ENCODE measurements at regions not wholly inside any gene's neighbourhood (a gene's known extent, or its start where the extent isn't known, plus 50 kb on each side); places are given as distances from the start of the nearest gene placed in this dataset.

DNA sequence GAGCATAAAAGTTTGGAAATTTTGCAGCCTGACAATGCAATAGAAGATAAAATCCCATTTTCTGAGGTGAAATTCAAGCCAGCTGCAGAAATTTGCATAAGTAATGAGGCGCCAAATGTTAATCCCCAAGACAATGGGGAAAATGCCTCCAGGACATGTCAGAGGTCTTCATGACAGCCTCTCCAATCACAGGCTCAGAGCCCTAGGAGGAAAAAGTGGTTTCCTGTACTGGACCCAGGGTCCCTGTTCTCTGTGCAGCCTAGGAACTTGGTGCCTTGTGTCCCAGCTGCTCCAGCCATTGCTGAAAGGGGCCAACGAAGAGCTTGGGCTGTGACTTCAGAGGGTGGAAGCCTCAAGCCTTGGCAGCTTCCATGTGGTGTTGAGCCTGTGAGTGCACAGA lies 1218.1 kb downstream of the GALC start:
- dilution Hi-C loops (cut with MboI; ENCODE audit: extremely low pct_ligation_motif_present, low sequenced_read_pairs): no loop called here
- Histone ChIP-seq H2AFZ (ENCODE audit: low read depth, low read length) (no peak overlapping the region), H3K9me1 (replicated peaks; ENCODE audit: control insufficient read depth, extremely low read depth, insufficient read depth, low read length) (no peaks in the 10 kb centered on the region), H3K4me2 (ENCODE audit: insufficient read depth, low read length) (no peak overlapping the region), H3K4me1 (ENCODE audit: control insufficient read depth, extremely low read depth, insufficient read depth, low read length) (no peaks in the 10 kb centered on the region), H3K27me3 (ENCODE audit: control insufficient read depth in 2 of 2, insufficient read depth in 2 of 2, low read length in 2 of 2) (no peaks in the 10 kb centered on the region), H3K36me3 (ENCODE audit: control insufficient read depth in 2 of 2, extremely low read depth in 1 of 2, insufficient read depth in 2 of 2, low read length in 2 of 2) (no peaks in the 10 kb centered on the region), H3K27ac (ENCODE audit: insufficient read depth, low read depth, low read length) (no peak overlapping the region), H3K79me2 (ENCODE audit: control insufficient read depth, insufficient read depth, low read length) (no peaks in the 10 kb centered on the region), H4K20me1 (replicated peaks; ENCODE audit: control insufficient read depth, extremely low read depth, insufficient read depth, low read length) (no peaks in the 10 kb centered on the region), H3K9ac (replicated peaks; ENCODE audit: extremely low read depth, insufficient read depth, low read length) (no peak overlapping the region), H3K4me3 (replicated peaks in 1 of 3; ENCODE audit: insufficient read depth in 1 of 3, low read depth in 1 of 3, low read length in 3 of 3) (no peak overlapping the region), H3K9me3 (replicated peaks; ENCODE audit: control insufficient read depth, insufficient read depth, low read length) (no peaks in the 10 kb centered on the region)
- FAIRE-seq: no peak
- POLR2A ChIA-PET: no interaction called here
- no peak for TF ChIP-seq CTCF (IDR thresholded peaks at IDR 0.05; ENCODE audit: extremely low read depth in 1 of 2, insufficient read depth in 1 of 2, low read depth in 1 of 2, low read length in 2 of 2)
- TF ChIP-seq POLR2AphosphoS5 (IDR thresholded peaks at IDR 0.05; ENCODE audit: insufficient read depth, low read depth, low read length): no peak
- TF ChIP-seq, protein P1, sequence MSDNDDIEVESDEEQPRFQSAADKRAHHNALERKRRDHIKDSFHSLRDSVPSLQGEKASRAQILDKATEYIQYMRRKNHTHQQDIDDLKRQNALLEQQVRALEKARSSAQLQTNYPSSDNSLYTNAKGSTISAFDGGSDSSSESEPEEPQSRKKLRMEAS (IDR thresholded peaks at IDR 0.05; ENCODE audit: insufficient read depth, insufficient read length): no peak
- no peak for TF ChIP-seq JUN (IDR thresholded peaks at IDR 0.05; ENCODE audit: borderline replicate concordance, insufficient read depth, insufficient read length, low read depth)
- TF ChIP-seq EZH2 (IDR thresholded peaks at IDR 0.05; ENCODE audit: borderline replicate concordance, low read depth, low read length, severe bottlenecking): no peak
- no peak for TF ChIP-seq GATA2 (IDR thresholded peaks at IDR 0.05; ENCODE audit: insufficient read depth, insufficient read length, low read depth, low read length)
- no peak for TF ChIP-seq FOS (IDR thresholded peaks at IDR 0.05; ENCODE audit: borderline replicate concordance, insufficient read depth, low read length)
- TF ChIP-seq POLR2A (IDR thresholded peaks at IDR 0.05; ENCODE audit: low read depth, low read length): no peak
- no peak for TF ChIP-seq MYC (IDR thresholded peaks at IDR 0.05; ENCODE audit: low read depth, low read length)
- intact Hi-C loops (cut with micrococcal nuclease): no loop called here
- no TSS peak for BruUV-seq (replicated peaks)
- CTCF ChIA-PET: no interaction called here
- DNase-seq (ENCODE audit: low read depth, low spot score): no peak
